Liver (tissue), 8 donors: ENCODE measurements at regions not wholly inside any gene's neighbourhood (a gene's known extent, or its start where the extent isn't known, plus 50 kb on each side); places are given as distances from the start of the nearest gene placed in this dataset.

Source experiments
- DNase-seq: peaks from one replicate; pipeline ENCODE4 v3.0.0-alpha.2; 2017; ENCODE audit warnings: low spot score
- H3K27ac ChIP-seq, 2 donors: one replicate each; pipeline ENCODE4 v1.7.0; 2013; ENCODE audit warnings: inconsistent platforms in 2 of 2, low read length in 2 of 2, control low read depth in 1 of 2, low read depth in 1 of 2, mild to moderate bottlenecking in 1 of 2
- H3K27me3 ChIP-seq, 4 donors: one replicate each; pipeline versions ENCODE4 v1.6.1 to v1.7.0; 2013; ENCODE audit warnings: low read length in 3 of 4, inconsistent platforms in 1 of 4, mild to moderate bottlenecking in 1 of 4, moderate library complexity in 1 of 4; ENCODE audit not compliant: control insufficient read depth in 4 of 4, insufficient read depth in 4 of 4
- H3K36me3 ChIP-seq, 4 donors: one replicate each; pipeline versions ENCODE4 v1.6.1 to v1.7.0; 2013; ENCODE audit warnings: low read length in 3 of 4, mild to moderate bottlenecking in 3 of 4, low read depth in 1 of 4, moderate library complexity in 1 of 4; ENCODE audit not compliant: control insufficient read depth in 4 of 4, insufficient read depth in 3 of 4
- H3K4me1 ChIP-seq, 4 donors: one replicate each; pipeline versions ENCODE4 v1.6.1 to v1.7.0; 2013; ENCODE audit warnings: low read length in 3 of 4, mild to moderate bottlenecking in 3 of 4, moderate library complexity in 1 of 4; ENCODE audit not compliant: control insufficient read depth in 4 of 4, insufficient read depth in 4 of 4
- H3K4me3 ChIP-seq, 3 donors: one replicate each; pipeline versions ENCODE4 v1.6.1 to v1.7.0; 2013; ENCODE audit warnings: low read length in 3 of 3, control low read depth in 1 of 3, low read depth in 1 of 3, mild to moderate bottlenecking in 1 of 3
- H3K9ac ChIP-seq, 2 donors: one replicate each; pipeline ENCODE4 v1.7.0; 2013; ENCODE audit warnings: low read length in 2 of 2, mild to moderate bottlenecking in 2 of 2, moderate library complexity in 2 of 2, control low read depth in 1 of 2, low read depth in 1 of 2
- H3K9me3 ChIP-seq, 4 donors: one replicate each; pipeline versions ENCODE4 v1.6.1 to v1.7.0; 2013; ENCODE audit warnings: low read length in 3 of 4; ENCODE audit not compliant: control insufficient read depth in 4 of 4
- ATF3 ChIP-seq: IDR thresholded peaks from 2 replicates; pipeline ENCODE4 v1.6.1; 2016; ENCODE audit warnings: antibody characterized with exemption
- EGR1 ChIP-seq, 2 donors: IDR thresholded peaks; 2 replicates each; pipeline ENCODE4 v1.6.1; 2016 to 2018; ENCODE audit warnings: antibody characterized with exemption in 2 of 2, low read depth in 2 of 2
- FOXA1 ChIP-seq: IDR thresholded peaks from 2 replicates; pipeline ENCODE4 v1.6.1; 2016; ENCODE audit warnings: antibody characterized with exemption
- FOXA2 ChIP-seq: IDR thresholded peaks from 2 replicates; pipeline ENCODE4 v1.6.1; 2016; ENCODE audit warnings: antibody characterized with exemption
- GABPA ChIP-seq, 2 donors: IDR thresholded peaks in 1 of 2; conservative IDR thresholded peaks in 1 of 2; 2 replicates each; pipeline ENCODE4 v1.6.1; 2016; ENCODE audit warnings: antibody characterized with exemption in 2 of 2, mild to moderate bottlenecking in 1 of 2, moderate library complexity in 1 of 2
- HNF4A ChIP-seq, 2 donors: conservative IDR thresholded peaks; 2 replicates each; pipeline ENCODE4 v1.6.1; 2016; ENCODE audit warnings: antibody characterized with exemption in 2 of 2, mild to moderate bottlenecking in 2 of 2
- HNF4G ChIP-seq: IDR thresholded peaks from 2 replicates; pipeline ENCODE4 v1.6.1; 2016; ENCODE audit warnings: antibody characterized with exemption
- JUND ChIP-seq, 2 donors: IDR thresholded peaks; 2 replicates each; pipeline ENCODE4 v1.6.1; 2016; ENCODE audit warnings: antibody characterized with exemption in 2 of 2
- NR2F2 ChIP-seq: IDR thresholded peaks from 2 replicates; pipeline ENCODE4 v1.6.1; 2016; ENCODE audit warnings: antibody characterized with exemption
- RAD21 ChIP-seq, 2 donors: IDR thresholded peaks; 2 replicates each; pipeline ENCODE4 v1.6.1; 2016; ENCODE audit warnings: antibody characterized with exemption in 2 of 2, mild to moderate bottlenecking in 2 of 2
- REST ChIP-seq: IDR thresholded peaks from 2 replicates; pipeline ENCODE4 v1.6.1; 2016; ENCODE audit warnings: antibody characterized with exemption, mild to moderate bottlenecking
- RXRA ChIP-seq, 2 donors: IDR thresholded peaks; 2 replicates each; pipeline ENCODE4 v1.6.1; 2017 to 2018; ENCODE audit warnings: antibody characterized with exemption in 2 of 2, mild to moderate bottlenecking in 1 of 2
- SP1 ChIP-seq: IDR thresholded peaks from 2 replicates; pipeline ENCODE4 v1.6.1; 2018; ENCODE audit warnings: antibody characterized with exemption, mild to moderate bottlenecking
- TAF1 ChIP-seq: conservative IDR thresholded peaks from 2 replicates; pipeline ENCODE4 v1.6.1; 2016; ENCODE audit warnings: antibody characterized with exemption, mild to moderate bottlenecking
- YY1 ChIP-seq: IDR thresholded peaks from 2 replicates; pipeline ENCODE4 v1.6.1; 2016; ENCODE audit warnings: antibody characterized with exemption, mild to moderate bottlenecking
- ZBTB33 ChIP-seq: IDR thresholded peaks from 2 replicates; pipeline ENCODE4 v1.6.1; 2016; ENCODE audit warnings: antibody characterized with exemption
- WGBS: extraction: QIAGEN DNeasy Blood & Tissue Kit; methylation state at CpG from one replicate; pipeline ENCODE4 v1.1.7; 2013; 5-methylcytosine and 5-hydroxymethylcytosine counted together
- TF ChIP-seq, protein P1 (sequence below): fragments of 150-350 bp; IDR thresholded peaks from 2 replicates; pipeline ENCODE4 v1.5.1; 2017; ENCODE audit warnings: improper control_type of control experiment, low read depth, low read length; ENCODE audit not compliant: missing input control
- TF ChIP-seq, protein P2 (sequence below): IDR thresholded peaks from 2 replicates; pipeline ENCODE4 v1.6.1; 2016; ENCODE audit warnings: antibody characterized with exemption
- donor health status: healthy.
- donor health status: healthy.
- donor health status: healthy.
- donor health status: healthy.
- donor health status: healthy.

DNA sequence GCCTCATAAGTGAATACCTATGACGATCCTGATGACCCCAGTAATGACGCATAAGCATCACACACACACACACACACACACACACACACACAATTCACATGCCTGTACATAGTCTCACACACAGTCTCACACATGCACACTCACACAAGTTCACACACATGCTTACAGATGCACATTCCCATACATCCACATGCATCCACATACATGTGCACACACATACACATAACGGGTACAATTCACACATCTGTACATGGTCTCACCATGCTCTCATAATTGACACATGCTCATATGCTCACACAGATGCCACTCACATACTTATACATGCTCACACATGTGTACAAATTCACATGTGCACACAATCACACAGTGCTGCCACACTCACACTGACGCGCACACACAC is 105.7 kb upstream of the VSTM2B start:
- Histone ChIP-seq H3K36me3 (no peaks in the 10 kb centered on the region), H3K4me1 (no peaks in the 10 kb centered on the region), H3K4me3 (no peak overlapping the region), H3K9ac (no peak overlapping the region), H3K9me3 (no peaks in the 10 kb centered on the region), H3K27ac (no peak overlapping the region), H3K27me3 (peaks cover 0 to 6% (median 0%) of the 10 kb centered on the region in 4 donors)
- TF ChIP-seq EGR1 (IDR thresholded peaks at IDR 0.05; ENCODE audit: low read depth in 2 of 2): no peak
- TF ChIP-seq RAD21 (IDR thresholded peaks at IDR 0.05): no peak
- no peak for TF ChIP-seq GABPA (IDR thresholded peaks at IDR 0.05 in 1 of 2, conservative IDR thresholded peaks at IDR 0.05 in 1 of 2)
- no peak for TF ChIP-seq NR2F2
- TF ChIP-seq, protein P1, sequence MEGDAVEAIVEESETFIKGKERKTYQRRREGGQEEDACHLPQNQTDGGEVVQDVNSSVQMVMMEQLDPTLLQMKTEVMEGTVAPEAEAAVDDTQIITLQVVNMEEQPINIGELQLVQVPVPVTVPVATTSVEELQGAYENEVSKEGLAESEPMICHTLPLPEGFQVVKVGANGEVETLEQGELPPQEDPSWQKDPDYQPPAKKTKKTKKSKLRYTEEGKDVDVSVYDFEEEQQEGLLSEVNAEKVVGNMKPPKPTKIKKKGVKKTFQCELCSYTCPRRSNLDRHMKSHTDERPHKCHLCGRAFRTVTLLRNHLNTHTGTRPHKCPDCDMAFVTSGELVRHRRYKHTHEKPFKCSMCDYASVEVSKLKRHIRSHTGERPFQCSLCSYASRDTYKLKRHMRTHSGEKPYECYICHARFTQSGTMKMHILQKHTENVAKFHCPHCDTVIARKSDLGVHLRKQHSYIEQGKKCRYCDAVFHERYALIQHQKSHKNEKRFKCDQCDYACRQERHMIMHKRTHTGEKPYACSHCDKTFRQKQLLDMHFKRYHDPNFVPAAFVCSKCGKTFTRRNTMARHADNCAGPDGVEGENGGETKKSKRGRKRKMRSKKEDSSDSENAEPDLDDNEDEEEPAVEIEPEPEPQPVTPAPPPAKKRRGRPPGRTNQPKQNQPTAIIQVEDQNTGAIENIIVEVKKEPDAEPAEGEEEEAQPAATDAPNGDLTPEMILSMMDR: no peak
- no peak for TF ChIP-seq TAF1
- WGBS: 92% methylated on average over 5 of the region's 5 CpGs
- DNase-seq: no peak

- Histone ChIP-seq H3K4me1 (no peaks in the 10 kb centered on the region), H3K4me3 (no peak overlapping the region), H3K36me3 (no peaks in the 10 kb centered on the region), H3K9ac (no peak overlapping the region), H3K27me3 (peaks cover 0 to 4% (median 0%) of the 10 kb centered on the region in 4 donors), H3K27ac (no peak overlapping the region), H3K9me3 (no peaks in the 10 kb centered on the region)
- DNase-seq: no peak
- TF ChIP-seq RXRA (IDR thresholded peaks at IDR 0.05): no peak
- no peak for TF ChIP-seq REST
- no peak for TF ChIP-seq HNF4A (conservative IDR thresholded peaks at IDR 0.05)
- TF ChIP-seq, protein P2, sequence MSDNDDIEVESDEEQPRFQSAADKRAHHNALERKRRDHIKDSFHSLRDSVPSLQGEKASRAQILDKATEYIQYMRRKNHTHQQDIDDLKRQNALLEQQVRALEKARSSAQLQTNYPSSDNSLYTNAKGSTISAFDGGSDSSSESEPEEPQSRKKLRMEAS: no peak
- TF ChIP-seq JUND (IDR thresholded peaks at IDR 0.05): no peak
- no peak for TF ChIP-seq EGR1 (IDR thresholded peaks at IDR 0.05; ENCODE audit: low read depth in 2 of 2)
- TF ChIP-seq GABPA (IDR thresholded peaks at IDR 0.05 in 1 of 2, conservative IDR thresholded peaks at IDR 0.05 in 1 of 2): no peak
- TF ChIP-seq RAD21 (IDR thresholded peaks at IDR 0.05): no peak
- no peak for TF ChIP-seq ZBTB33
- TF ChIP-seq, protein P1: no peak
- no peak for TF ChIP-seq FOXA1
- no peak for TF ChIP-seq HNF4G
- TF ChIP-seq ATF3: no peak
- no peak for TF ChIP-seq TAF1
- no peak for TF ChIP-seq SP1
- no peak for TF ChIP-seq NR2F2
- TF ChIP-seq FOXA2: no peak
- no peak for TF ChIP-seq YY1
- 77% methylated on average over 22 of the region's 22 CpGs for WGBS
Measured at GRCh38 chr19:29420482-29421195, 105.2 kb upstream of the VSTM2B start.
